NCI-H446 (cell line): ENCODE measurements at regions not wholly inside any gene's neighbourhood (a gene's known extent, or its start where the extent isn't known, plus 50 kb on each side); places are given as distances from the start of the nearest gene placed in this dataset.

Experiments
- DNase-seq, 2 experiments: peaks; one replicate each; lab custom pipeline; 2025; lab: John Stamatoyannopoulos, UW

- DNase-seq: no peak
Measured at GRCh38 chr20:21967481-21967880, 262.0 kb downstream of the PAX1 start.

- DNase-seq: no peak
Measured at GRCh38 chr20:21956591-21956990, 251.1 kb downstream of the PAX1 start.

- DNase-seq: no peak
Measured at GRCh38 chr20:21947406-21947805, 241.9 kb downstream of the PAX1 start.

- DNase-seq: no peak
Measured at GRCh38 chr20:21944227-21944626, 238.8 kb downstream of the PAX1 start.

GRCh38 chr20:21941941-21942805 is 236.7 kb downstream of the PAX1 start:
- no peak for DNase-seq

- DNase-seq: no peak
Measured at GRCh38 chr20:21936720-21937380, 231.4 kb downstream of the PAX1 start.

GRCh38 chr20:21936261-21936660 is 230.8 kb downstream of the PAX1 start:
- no peak for DNase-seq

GRCh38 chr20:21933526-21933925 is 228.1 kb downstream of the PAX1 start:
- DNase-seq: no peak

- no peak for DNase-seq
Measured at GRCh38 chr20:21921251-21921650, 215.8 kb downstream of the PAX1 start.

- no peak for DNase-seq
Measured at GRCh38 chr20:21920211-21920610, 214.7 kb downstream of the PAX1 start.

GRCh38 chr20:21918398-21918797 is 212.9 kb downstream of the PAX1 start:
- no peak for DNase-seq

- DNase-seq: no peak
Measured at GRCh38 chr20:21902391-21902790, 196.9 kb downstream of the PAX1 start.

GRCh38 chr20:21901470-21902275 is 196.2 kb downstream of the PAX1 start:
- DNase-seq: no peak

- no peak for DNase-seq
Measured at GRCh38 chr20:21900431-21900830, 195.0 kb downstream of the PAX1 start.

- no peak for DNase-seq
Measured at GRCh38 chr20:21874921-21875320, 169.5 kb downstream of the PAX1 start.

- DNase-seq: no peak
Measured at GRCh38 chr20:21874127-21874526, 168.7 kb downstream of the PAX1 start.

GRCh38 chr20:21873291-21873690 is 167.8 kb downstream of the PAX1 start:
- no peak for DNase-seq

GRCh38 chr20:21867811-21868210 is 162.3 kb downstream of the PAX1 start:
- no peak for DNase-seq

- DNase-seq: no peak
Measured at GRCh38 chr20:21867353-21867752, 161.9 kb downstream of the PAX1 start.

- no peak for DNase-seq
Measured at GRCh38 chr20:21862956-21863355, 157.5 kb downstream of the PAX1 start.

GRCh38 chr20:21862259-21862946 is 156.9 kb downstream of the PAX1 start:
- no peak for DNase-seq

GRCh38 chr20:21840991-21841390 is 135.5 kb downstream of the PAX1 start:
- DNase-seq: no peak
